ENCODE measurements at regions not wholly inside any gene's neighbourhood (a gene's known extent, or its start where the extent isn't known, plus 50 kb on each side); places are given as distances from the start of the nearest gene placed in this dataset.

DNA sequence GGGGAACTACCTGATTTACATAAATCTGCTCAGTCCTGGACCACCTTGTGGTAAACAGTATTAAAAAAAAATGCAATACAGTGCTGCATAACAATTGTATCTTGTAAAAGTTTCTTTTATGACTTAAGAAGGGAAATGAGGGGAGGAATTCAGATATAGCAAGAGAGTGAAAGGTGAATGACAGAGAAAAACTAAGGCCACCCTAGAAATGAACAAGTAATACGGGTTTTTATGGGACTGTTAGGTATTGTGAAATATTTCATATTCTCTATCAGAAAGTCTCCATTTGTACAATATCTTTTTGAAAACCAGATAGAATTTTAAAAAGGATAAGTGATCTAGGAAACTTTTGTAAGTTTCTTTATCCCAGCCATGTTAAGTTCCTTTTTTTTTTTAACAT, 69.7 kb upstream of the NOCT start:
- Histone ChIP-seq H3K4me1 (no peaks in the 10 kb centered on the region), H3K27me3 (no peaks in the 10 kb centered on the region), H3K36me3 (replicated peaks in 1 of 2; ENCODE audit: insufficient read depth in 1 of 2, low read depth in 2 of 2) (no peaks in the 10 kb centered on the region), H3K4me3 (no peak overlapping the region), H3K9me3 (no peaks in the 10 kb centered on the region), H3K27ac (no peak overlapping the region)
- DNase-seq (no peak), ATAC-seq (no peak)
- intact Hi-C loops (cut with DNase I) = no loop called here
- WGBS, 2 donors = 81 to 92% methylated on average over 1 of the region's 1 CpG
- no peak for TF ChIP-seq POLR2A (IDR thresholded peaks at IDR 0.05)
- TF ChIP-seq, protein P1, sequence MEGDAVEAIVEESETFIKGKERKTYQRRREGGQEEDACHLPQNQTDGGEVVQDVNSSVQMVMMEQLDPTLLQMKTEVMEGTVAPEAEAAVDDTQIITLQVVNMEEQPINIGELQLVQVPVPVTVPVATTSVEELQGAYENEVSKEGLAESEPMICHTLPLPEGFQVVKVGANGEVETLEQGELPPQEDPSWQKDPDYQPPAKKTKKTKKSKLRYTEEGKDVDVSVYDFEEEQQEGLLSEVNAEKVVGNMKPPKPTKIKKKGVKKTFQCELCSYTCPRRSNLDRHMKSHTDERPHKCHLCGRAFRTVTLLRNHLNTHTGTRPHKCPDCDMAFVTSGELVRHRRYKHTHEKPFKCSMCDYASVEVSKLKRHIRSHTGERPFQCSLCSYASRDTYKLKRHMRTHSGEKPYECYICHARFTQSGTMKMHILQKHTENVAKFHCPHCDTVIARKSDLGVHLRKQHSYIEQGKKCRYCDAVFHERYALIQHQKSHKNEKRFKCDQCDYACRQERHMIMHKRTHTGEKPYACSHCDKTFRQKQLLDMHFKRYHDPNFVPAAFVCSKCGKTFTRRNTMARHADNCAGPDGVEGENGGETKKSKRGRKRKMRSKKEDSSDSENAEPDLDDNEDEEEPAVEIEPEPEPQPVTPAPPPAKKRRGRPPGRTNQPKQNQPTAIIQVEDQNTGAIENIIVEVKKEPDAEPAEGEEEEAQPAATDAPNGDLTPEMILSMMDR (IDR thresholded peaks at IDR 0.05) = no peak

DNA sequence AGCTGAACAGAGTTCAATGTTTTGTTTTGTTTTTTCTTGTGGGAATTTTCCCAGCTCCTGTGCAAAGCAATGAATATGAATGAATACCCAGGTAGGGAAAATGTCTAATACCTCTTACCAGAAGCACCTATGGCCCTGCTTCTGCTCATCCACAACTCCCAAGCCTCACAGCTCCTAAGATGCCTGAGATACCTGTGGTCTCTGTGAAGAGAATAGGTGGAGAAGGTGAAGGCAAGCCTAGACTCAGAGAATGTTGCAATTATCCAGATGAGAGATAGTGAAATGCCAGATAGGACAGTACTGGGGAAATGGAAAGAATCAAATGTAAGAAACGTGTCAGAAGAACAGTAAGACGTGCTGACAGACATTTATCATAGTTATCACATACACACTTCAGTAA, 70.2 kb upstream of the NOCT start:
- DNase-seq (no peak), ATAC-seq (no peak)
- TF ChIP-seq, protein P1 (IDR thresholded peaks at IDR 0.05) = no peak
- TF ChIP-seq POLR2A (IDR thresholded peaks at IDR 0.05) = no peak
- H3K4me3 ChIP-seq = no peak overlapping the region
- H3K4me1 ChIP-seq = no peaks in the 10 kb centered on the region
- H3K27me3 ChIP-seq = no peaks in the 10 kb centered on the region
- H3K9me3 ChIP-seq = no peaks in the 10 kb centered on the region
- intact Hi-C loops (cut with DNase I) = no loop called here
- no peaks in the 10 kb centered on the region for H3K36me3 ChIP-seq (replicated peaks in 1 of 2; ENCODE audit: insufficient read depth in 1 of 2, low read depth in 2 of 2)
- H3K27ac ChIP-seq = no peak overlapping the region
- 46 to 71% methylated on average over 2 of the region's 2 CpGs for WGBS, 2 donors

DNA sequence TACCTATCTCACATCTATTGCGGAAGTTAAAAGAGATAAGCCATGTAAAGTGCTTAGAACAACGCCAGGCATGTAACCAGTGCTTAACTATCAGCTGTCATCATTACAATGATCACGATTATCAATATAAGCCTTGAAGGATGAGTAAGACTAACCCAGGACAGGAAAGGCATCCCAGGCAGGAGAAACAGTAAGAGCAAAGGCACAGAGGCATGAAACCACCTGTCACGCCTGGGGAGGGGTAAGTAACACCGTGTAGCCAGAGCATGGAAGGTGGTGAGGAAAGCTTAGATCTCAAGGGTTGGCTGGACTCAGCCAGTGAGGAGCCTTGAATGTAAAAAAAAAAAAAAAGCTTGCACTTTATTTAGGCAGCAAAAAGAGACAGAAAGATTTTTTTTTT, 71.7 kb upstream of the NOCT start:
- H3K9me3 ChIP-seq = no peaks in the 10 kb centered on the region
- intact Hi-C loops (cut with DNase I) = no loop called here
- no peak overlapping the region for H3K4me3 ChIP-seq
- H3K36me3 ChIP-seq (replicated peaks in 1 of 2; ENCODE audit: insufficient read depth in 1 of 2, low read depth in 2 of 2) = no peaks in the 10 kb centered on the region
- DNase-seq (no peak), ATAC-seq (no peak)
- TF ChIP-seq POLR2A (IDR thresholded peaks at IDR 0.05) = no peak
- TF ChIP-seq, protein P1 (IDR thresholded peaks at IDR 0.05) = no peak
- H3K27me3 ChIP-seq = no peaks in the 10 kb centered on the region
- H3K4me1 ChIP-seq = no peaks in the 10 kb centered on the region
- 89 to 91% methylated on average over 5 of the region's 5 CpGs for WGBS, 2 donors
- no peak overlapping the region for H3K27ac ChIP-seq

DNA sequence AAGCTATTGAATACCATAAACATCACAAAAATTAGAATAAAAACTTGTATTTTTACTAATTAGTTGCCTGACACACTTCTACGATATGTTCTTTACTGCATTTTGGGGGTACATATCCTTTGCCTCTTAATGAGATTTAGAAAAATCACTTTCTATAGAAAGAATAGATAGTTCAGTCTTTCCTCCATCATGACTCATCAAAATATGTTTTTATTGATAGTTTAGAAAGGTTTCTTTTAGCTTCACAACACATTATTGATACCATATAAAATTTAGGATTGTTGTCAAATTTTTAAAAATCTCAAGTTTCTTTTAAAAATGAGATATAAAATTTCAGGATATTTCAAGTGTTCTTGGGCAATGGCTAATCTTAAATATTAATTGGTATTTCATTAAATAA, 74.5 kb upstream of the NOCT start:
- Histone ChIP-seq H3K4me3 (no peak overlapping the region), H3K4me1 (no peaks in the 10 kb centered on the region), H3K36me3 (replicated peaks in 1 of 2; ENCODE audit: insufficient read depth in 1 of 2, low read depth in 2 of 2) (no peaks in the 10 kb centered on the region), H3K9me3 (no peaks in the 10 kb centered on the region), H3K27me3 (no peaks in the 10 kb centered on the region), H3K27ac (no peak overlapping the region)
- intact Hi-C loops (cut with DNase I) = no loop called here
- ATAC-seq = no peak
- 82 to 93% methylated on average over 1 of the region's 1 CpG for WGBS, 2 donors
- TF ChIP-seq, protein P1 (IDR thresholded peaks at IDR 0.05) = no peak
- TF ChIP-seq POLR2A (IDR thresholded peaks at IDR 0.05) = no peak
- no peak for DNase-seq

DNA sequence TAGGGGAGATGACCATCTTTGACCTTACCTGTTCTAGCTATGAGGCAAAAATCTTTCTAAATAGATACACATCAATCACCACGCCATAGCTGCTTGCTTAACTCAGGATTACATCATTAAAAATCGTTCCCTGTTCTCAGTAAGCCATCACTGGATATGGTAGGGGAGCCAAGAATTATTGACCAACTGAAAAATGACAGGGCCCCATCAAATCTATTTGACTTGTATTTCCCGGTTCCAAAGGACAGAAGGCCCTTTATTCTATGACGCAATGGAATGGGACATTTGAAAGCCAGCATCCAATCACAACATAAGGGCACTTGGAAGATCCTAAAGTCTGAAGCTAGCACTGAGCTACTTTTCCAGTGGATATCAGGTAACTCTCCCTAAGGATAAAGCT, 75.6 kb upstream of the NOCT start:
- Histone ChIP-seq H3K27ac (no peak overlapping the region), H3K4me1 (no peaks in the 10 kb centered on the region), H3K36me3 (replicated peaks in 1 of 2; ENCODE audit: insufficient read depth in 1 of 2, low read depth in 2 of 2) (no peaks in the 10 kb centered on the region), H3K4me3 (no peak overlapping the region), H3K27me3 (no peaks in the 10 kb centered on the region), H3K9me3 (no peaks in the 10 kb centered on the region)
- ATAC-seq (no peak), DNase-seq (no peak)
- TF ChIP-seq, protein P1 (IDR thresholded peaks at IDR 0.05) = no peak
- no peak for TF ChIP-seq POLR2A (IDR thresholded peaks at IDR 0.05)
- intact Hi-C loops (cut with DNase I) = no loop called here
- WGBS, 2 donors = 28 to 51% methylated on average over 4 of the region's 4 CpGs
